D721Med (cell line): ENCODE measurements at regions not wholly inside any gene's neighbourhood (a gene's known extent, or its start where the extent isn't known, plus 50 kb on each side); places are given as distances from the start of the nearest gene placed in this dataset.

Experiments used
- DNase-seq: peaks from one replicate; pipeline ENCODE4 v3.0.0; 2011; ENCODE audit warnings: low spot score; ENCODE audit not compliant: insufficient read length
- FAIRE-seq: peaks from 2 replicates; lab custom pipeline; 2011; peaks lifted over from hg19 to GRCh38; lab: Jason Lieb, UNC
- CTCF ChIP-seq: IDR thresholded peaks from 2 replicates; pipeline ENCODE4 v1.5.1; 2012; ENCODE audit warnings: mild to moderate bottlenecking, control low read depth; ENCODE audit not compliant: insufficient read depth; ENCODE audit errors: missing control alignments

GRCh38 chr6:44058617-44059358 is 68.5 kb downstream of the MRPL14 start:
- DNase-seq, result no peak
- no peak for TF ChIP-seq CTCF
- no peak for FAIRE-seq

DNA sequence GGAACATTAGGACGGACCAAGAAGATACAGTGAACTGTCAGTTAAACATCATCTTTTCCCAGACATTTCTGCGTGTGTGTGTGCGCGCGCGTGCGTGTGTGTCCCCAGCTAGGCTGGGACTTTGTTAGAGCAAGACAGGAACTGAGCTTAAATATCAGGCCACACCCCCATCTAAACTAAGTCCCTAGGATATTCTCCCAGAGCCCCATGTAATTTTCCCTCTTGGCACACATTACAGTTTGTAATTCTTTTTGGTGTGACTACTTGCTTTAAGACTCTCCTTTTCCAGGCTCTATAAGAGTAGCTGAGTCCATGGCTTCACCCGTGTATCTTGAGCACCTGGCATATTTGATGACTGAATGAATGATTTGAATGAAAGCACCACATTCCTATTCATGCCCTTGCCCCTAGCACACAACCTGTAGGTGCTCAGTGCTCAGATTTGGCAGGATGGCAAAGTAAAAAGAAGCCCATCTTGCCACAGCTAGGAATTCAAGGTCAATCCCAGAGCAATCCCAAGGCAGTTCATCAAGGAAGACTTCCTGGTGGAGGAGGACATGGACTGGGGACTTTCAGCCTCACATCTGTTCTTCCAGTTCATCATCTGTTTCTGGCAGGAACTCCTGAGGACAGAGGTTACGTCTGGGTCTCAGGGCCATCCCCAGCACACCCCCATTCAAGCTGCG is 69.2 kb downstream of the MRPL14 start:
- TF ChIP-seq CTCF, result no peak
- FAIRE-seq, result no peak
- no peak for DNase-seq

DNA sequence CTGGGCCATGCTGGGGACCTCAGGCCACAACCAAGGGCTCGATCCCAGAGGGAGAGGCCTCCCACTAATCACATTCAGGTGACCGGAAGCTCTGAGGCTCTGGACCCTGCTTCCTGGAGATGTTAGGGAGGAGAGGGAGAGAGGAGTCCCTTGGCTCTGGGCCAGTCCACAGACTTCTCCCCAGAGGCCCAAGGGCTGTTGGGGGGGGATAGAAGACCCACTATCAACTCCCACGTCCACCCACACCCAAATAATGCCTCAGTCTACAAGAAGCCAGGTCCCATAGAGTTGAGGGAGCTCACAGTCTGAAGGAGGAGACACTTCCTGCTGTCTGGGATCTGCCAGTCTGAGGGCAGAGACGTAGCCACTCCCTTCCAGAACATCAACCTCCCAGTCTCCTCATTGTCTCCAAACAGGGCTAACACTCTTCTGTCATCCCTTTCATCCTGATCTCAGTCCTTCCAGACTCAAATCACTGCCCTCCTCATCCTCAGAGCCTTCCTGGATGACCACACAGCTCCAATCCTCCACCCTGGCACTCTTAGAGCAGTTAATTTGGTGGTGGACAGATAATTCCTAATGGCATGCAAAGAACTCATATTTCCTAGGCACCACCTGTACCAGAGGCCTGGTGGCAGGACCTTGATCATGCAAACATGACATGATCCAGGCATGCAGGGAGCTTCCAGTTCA is 69.9 kb downstream of the MRPL14 start:
- no peak for DNase-seq
- no peak for TF ChIP-seq CTCF
- no peak for FAIRE-seq

DNA sequence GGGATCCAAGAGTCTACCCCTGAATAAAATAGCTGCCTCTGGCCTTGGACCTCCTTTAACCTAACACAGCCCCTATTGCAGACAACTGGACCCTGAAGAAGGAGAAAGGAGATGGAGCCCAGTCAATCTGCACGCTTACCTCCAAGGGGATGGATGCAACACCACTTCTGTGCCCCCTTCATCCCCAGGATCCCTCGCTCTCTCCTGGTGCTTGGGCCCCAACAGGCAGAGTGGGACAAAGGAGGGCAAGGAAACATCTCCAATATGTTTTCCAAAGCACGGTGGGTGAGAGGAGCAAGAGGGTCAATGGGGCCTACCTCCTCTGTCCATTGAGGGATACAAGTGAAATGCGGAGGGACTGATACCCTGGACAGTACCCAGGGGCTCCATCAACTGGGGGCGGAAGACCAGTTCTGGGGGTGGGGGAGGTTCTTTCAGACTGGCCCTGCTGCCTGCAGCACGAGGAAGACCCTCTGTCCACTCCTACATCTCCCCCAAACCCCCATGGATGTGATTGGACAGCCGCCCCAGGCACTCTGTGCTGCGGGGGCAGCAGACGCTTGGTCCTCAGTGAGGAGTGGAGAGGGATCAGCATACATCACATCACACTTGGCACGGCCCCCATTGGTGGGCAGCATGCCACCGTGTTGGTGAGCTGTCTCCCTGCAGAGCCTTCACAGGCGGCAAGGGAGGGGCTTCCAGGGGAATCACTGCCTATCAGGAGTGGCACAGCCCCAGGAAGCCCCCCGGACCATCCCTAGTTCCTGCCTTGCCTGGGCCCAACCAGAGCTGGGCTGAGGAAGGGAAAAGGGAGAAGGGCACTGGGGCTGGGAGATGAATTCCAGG is 70.6 kb downstream of the MRPL14 start:
- no peak for TF ChIP-seq CTCF
- FAIRE-seq (no peak), DNase-seq (no peak)

DNA sequence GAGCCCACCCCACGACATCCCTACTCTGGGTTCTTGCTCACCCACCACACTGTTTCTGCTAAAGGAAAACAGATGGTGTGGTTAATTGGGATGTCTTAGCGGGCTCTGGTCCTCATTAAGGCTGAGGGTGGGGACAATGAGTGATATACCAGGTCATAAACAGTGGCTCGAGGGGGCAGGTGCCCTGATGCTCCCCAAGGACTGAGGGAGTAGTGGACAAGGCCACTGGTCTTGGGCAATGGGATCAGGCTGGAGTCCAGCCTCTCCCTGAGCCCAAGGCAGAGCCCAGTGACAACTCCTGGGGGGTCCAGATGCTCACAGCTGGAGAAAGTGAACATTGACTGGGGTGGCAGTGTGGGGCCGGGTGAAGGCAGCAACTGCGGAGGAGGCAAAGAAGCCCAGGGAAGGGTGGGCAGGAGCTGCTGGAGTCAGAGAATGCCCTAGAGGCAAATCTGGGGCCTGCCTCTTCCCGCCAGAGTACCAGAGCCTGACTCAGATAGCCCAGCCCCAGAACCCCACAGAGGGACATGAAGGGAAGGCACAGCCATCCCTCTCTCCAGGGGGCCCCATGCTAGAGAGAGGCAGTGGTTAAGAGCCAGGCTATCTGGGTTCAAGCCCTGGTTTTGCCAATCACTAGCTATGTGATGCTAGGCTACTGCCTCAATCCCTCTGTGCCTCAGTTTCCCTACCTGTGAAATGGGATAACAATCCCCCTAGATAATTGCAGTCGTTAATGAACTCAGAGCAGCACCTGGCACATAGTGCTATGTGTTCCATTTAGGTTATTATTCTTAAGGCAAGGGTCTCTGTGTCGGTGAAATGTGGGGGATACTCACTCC is 72.3 kb downstream of the MRPL14 start:
- FAIRE-seq (no peak), DNase-seq (no peak)
- no peak for TF ChIP-seq CTCF
